Stomach (tissue), 8 donors: ENCODE measurements at regions not wholly inside any gene's neighbourhood (a gene's known extent, or its start where the extent isn't known, plus 50 kb on each side); places are given as distances from the start of the nearest gene placed in this dataset.
"Not testable (repeated sequence)": the region's sequence is repeated elsewhere in the genome, so short reads cannot be mapped to it uniquely, and the experiment has no call there.

Experiments
- DNase-seq, 2 donors: peaks; one replicate each; pipeline versions ENCODE4 v3.0.0 to v3.0.0-alpha.2; 2013 to 2019
- H3K27ac ChIP-seq, 5 donors: fragments of 200-600 bp in 4 of 5; sonication (generic) in 4 of 5; one replicate each; pipeline ENCODE4 v1.5.1; 2013 to 2019; ENCODE audit warnings: mild to moderate bottlenecking in 1 of 5, moderate library complexity in 1 of 5
- H3K27me3 ChIP-seq, 3 donors: fragments of 200-600 bp; sonication (generic); one replicate each; pipeline ENCODE4 v1.5.1; 2017 to 2019; ENCODE audit warnings: mixed run types in 1 of 3
- H3K36me3 ChIP-seq, 4 donors: fragments of 200-600 bp; sonication (generic); 1 replicate in 3 of 4; 2 replicates in 1 of 4; pipeline ENCODE4 v1.5.1; 2016 to 2019
- H3K4me1 ChIP-seq, 4 donors: fragments of 200-600 bp; sonication (generic); one replicate each; pipeline ENCODE4 v1.5.1; 2016 to 2019
- H3K4me3 ChIP-seq, 4 donors: fragments of 200-600 bp; sonication (generic) in 3 of 4; one replicate each; pipeline ENCODE4 v1.5.1; 2016 to 2019; ENCODE audit warnings: mild to moderate bottlenecking in 1 of 4
- H3K9me3 ChIP-seq, 4 donors: fragments of 200-600 bp; sonication (generic); one replicate each; pipeline ENCODE4 v1.5.1; 2016 to 2019
- EP300 ChIP-seq: sonication (generic); formaldehyde crosslinking; IDR thresholded peaks from one replicate; pipeline ENCODE4 v1.6.1; 2017; ENCODE audit warnings: antibody characterized with exemption
- POLR2A ChIP-seq, 4 donors: fragments of 450-650 bp; IDR thresholded peaks; one replicate each; pipeline ENCODE4 v1.6.1; 2016; ENCODE audit warnings: antibody characterized with exemption in 4 of 4, control low read depth in 2 of 4, mild to moderate bottlenecking in 1 of 4, moderate library complexity in 1 of 4
- POLR2AphosphoS5 ChIP-seq, 3 donors: sonication (generic); formaldehyde crosslinking; IDR thresholded peaks; one replicate each; pipeline ENCODE4 v1.6.1; 2016; ENCODE audit warnings: antibody characterized with exemption in 3 of 3
- WGBS, 5 donors: extraction: QIAGEN DNeasy Blood & Tissue Kit in 3 of 5; methylation state at CpG; one replicate each; pipeline versions ENCODE4 v1.1.5 to v1.1.7; 2013 to 2018; 5-methylcytosine and 5-hydroxymethylcytosine counted together
- intact Hi-C: fragments of 100-400 bp; cut with DNase I; formaldehyde crosslinking; loops from one replicate; pipeline ENCODE4 v1.15.1; 2023; ENCODE audit warnings: low total_unique reads
- TF ChIP-seq, protein P1 (sequence below), 7 experiments: fragments of 450-650 bp in 4 of 7; fragments of 200-600 bp in 3 of 7; sonication (generic) in 3 of 7; IDR thresholded peaks; one replicate each; pipeline ENCODE4 v1.5.1; 2016 to 2019; ENCODE audit warnings: antibody characterized with exemption in 7 of 7, control low read depth in 2 of 7, mild to moderate bottlenecking in 1 of 7
- donor health status: healthy with polysubstance abuse.
- donor health status: Bipolar disorder and iron deficiency.
- donor health status: healthy.

DNA sequence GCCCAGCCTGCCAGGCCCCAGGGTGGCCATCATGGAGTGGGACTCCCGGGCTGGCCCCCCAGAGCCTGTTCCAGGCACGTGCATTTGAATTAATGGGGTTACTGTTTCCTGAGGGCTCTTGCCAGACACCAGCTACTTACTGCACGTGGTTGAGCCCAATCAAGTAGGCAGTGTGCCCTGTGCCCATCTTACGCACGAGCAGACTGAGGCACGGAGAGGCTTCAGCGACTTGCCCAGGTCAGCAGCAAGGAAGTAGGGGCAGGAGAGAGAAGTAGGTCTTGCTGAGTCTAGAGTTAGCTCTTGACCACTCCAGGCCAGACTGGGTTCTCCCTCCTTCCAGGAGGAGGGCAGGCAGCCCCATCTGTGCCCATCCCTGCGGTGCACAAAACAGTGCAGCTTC is 67.7 kb downstream of the DIO3 start:
- peak overlapping the region in 1 of 4 donors; percentile 27 for H3K4me3 ChIP-seq
- no peak for DNase-seq
- intact Hi-C loops, result no loop called here
- TF ChIP-seq, protein P1, sequence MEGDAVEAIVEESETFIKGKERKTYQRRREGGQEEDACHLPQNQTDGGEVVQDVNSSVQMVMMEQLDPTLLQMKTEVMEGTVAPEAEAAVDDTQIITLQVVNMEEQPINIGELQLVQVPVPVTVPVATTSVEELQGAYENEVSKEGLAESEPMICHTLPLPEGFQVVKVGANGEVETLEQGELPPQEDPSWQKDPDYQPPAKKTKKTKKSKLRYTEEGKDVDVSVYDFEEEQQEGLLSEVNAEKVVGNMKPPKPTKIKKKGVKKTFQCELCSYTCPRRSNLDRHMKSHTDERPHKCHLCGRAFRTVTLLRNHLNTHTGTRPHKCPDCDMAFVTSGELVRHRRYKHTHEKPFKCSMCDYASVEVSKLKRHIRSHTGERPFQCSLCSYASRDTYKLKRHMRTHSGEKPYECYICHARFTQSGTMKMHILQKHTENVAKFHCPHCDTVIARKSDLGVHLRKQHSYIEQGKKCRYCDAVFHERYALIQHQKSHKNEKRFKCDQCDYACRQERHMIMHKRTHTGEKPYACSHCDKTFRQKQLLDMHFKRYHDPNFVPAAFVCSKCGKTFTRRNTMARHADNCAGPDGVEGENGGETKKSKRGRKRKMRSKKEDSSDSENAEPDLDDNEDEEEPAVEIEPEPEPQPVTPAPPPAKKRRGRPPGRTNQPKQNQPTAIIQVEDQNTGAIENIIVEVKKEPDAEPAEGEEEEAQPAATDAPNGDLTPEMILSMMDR (IDR thresholded peaks at IDR 0.05), result no peak
- TF ChIP-seq EP300, result no peak
- TF ChIP-seq POLR2A (IDR thresholded peaks at IDR 0.05), result no peak
- no peak for TF ChIP-seq POLR2AphosphoS5 (IDR thresholded peaks at IDR 0.05)
- 69 to 90% (median 82%) methylated on average over 6 to 8 of the region's 8 CpGs for WGBS, 5 donors
- H3K4me1 ChIP-seq, result peaks cover 0 to 14% (median 11%) of the 10 kb centered on the region in 4 donors
- H3K27me3 ChIP-seq, result no peaks in the 10 kb centered on the region
- H3K36me3 ChIP-seq, result no peaks in the 10 kb centered on the region
- H3K9me3 ChIP-seq, result no peaks in the 10 kb centered on the region
- peak overlapping the region in 1 of 5 donors; percentile 62 for H3K27ac ChIP-seq

DNA sequence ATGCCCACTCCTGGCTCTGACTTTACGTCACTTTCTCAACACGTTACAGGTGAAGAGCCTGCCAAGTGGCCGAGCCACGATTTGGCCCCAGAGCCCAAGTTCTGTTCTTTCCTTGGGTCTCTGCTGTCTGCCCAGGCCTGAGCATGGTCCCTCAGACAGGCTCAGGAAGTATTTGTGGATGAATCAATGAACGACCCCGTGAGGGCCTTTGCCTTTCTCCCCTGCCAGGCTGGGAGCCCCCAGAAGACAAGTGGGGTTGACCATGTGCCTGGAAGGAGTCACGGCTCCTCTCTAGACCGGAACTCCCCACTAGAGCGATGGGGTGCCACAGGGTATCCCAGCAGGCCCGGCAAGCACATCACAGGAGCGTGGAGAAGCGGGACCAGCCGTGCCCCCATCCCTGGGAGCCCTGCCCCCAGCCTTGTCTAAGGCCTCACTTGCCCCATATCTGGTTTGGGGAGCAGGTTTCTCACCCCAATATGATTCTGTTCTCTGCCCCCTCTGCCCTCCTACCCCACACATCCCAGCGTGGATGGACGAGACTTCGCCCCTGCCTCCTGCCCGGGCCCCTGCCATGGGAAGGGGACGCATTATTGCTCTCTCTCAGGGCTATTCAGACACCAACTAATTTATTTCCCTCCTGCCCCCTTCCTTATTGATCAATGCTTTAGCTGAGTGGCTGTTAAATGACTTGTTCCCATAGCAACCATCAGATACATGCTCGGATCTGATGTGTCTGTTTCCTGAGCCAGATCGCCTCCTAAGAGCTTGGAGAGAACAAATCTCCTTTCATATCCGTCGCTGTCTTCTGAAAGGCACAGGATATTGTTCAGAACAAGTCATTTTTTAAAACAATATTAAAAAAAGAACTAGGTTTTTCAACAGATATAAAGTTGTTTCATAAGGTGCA is 69.0 kb downstream of the DIO3 start:
- DNase-seq, result no peak
- H3K9me3 ChIP-seq, result no peaks in the 10 kb centered on the region
- H3K27ac ChIP-seq, result no peak overlapping the region
- intact Hi-C loops, result no loop called here
- peaks cover 0 to 14% (median 11%) of the 10 kb centered on the region in 4 donors for H3K4me1 ChIP-seq
- H3K36me3 ChIP-seq, result no peaks in the 10 kb centered on the region
- H3K27me3 ChIP-seq, result peaks cover 0 to 7% (median 5%) of the 10 kb centered on the region in 3 donors
- no peak overlapping the region for H3K4me3 ChIP-seq
- WGBS, 5 donors, result 79 to 88% (median 83%) methylated on average over 21 to 22 of the region's 22 CpGs
- TF ChIP-seq EP300 (no peak), POLR2AphosphoS5 (IDR thresholded peaks at IDR 0.05) (no peak)

DNA sequence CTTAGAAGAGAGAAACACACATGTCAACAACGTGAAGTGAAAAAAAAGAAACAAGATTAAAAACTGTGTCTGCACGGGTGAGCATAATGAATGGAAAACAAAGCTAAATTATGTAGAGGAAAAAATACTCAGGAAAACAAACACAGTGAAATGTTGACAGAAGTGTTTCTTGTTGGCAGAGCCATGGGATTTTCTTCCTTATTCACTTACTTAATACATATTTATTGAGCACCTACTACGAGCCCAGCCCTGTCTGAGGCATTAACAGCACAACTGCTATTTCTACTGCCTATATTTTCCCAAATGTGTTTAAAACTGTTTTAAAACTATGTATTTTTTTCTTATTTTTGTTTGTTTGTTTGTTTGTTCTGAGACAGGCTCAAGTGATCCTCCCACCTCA is 69.9 kb downstream of the DIO3 start:
- Histone ChIP-seq H3K27ac (no peak overlapping the region), H3K4me3 (no peak overlapping the region), H3K4me1 (peaks cover 0 to 14% (median 11%) of the 10 kb centered on the region in 4 donors), H3K9me3 (no peaks in the 10 kb centered on the region), H3K27me3 (peaks cover 0 to 14% (median 5%) of the 10 kb centered on the region in 3 donors), H3K36me3 (no peaks in the 10 kb centered on the region)
- TF ChIP-seq EP300 (no peak), POLR2A (IDR thresholded peaks at IDR 0.05) (no peak), POLR2AphosphoS5 (IDR thresholded peaks at IDR 0.05) (no peak)
- intact Hi-C loops, result no loop called here
- no peak for DNase-seq
- WGBS, 5 donors, result 45 to 68% (median 53%) methylated on average over 3 of the region's 3 CpGs

DNA sequence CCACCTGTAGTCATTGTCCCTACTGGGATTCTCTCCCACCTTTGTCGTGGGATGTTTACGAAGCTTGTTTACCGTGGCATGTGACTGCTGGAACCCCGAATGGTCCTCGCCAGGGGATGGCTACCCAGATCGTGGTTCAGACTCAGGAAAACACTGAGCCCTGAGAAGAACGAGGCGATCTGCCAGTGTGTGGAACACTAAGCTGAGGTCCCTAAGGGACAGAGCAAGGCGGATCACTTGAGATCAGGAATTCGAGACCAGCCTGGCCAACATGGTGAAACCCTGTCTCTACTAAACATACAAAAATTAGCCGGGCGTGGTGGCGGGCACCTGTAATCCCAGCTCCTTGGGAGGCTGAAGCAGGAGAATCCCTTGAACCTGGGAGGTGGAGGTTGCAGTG is 70.7 kb downstream of the DIO3 start:
- WGBS, 5 donors, result 84 to 88% (median 85%) methylated on average over 13 of the region's 13 CpGs

DNA sequence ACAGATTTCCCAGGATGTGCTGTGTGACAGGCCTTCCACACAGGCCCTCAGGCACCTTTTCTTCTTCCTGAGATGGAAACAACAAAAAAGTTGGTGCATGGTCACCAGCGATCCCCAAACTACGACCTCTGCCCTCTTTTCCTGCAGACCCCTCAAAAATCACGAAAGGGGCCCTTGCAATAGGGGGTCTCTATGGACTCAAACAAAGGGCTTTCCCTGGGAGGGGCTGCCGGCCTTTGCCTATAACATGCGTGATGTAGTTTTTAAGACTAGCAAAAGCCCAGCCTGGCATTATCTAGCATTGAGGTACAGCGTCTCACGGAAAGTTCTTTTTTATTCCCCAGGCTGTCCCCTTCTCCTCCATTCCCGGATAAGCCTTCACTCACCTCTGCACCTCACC is 71.2 kb downstream of the DIO3 start:
- no peak overlapping the region for H3K4me3 ChIP-seq
- H3K9me3 ChIP-seq, result no peaks in the 10 kb centered on the region
- 83 to 90% (median 84%) methylated on average over 8 of the region's 8 CpGs for WGBS, 5 donors
- TF ChIP-seq EP300, result no peak
- TF ChIP-seq POLR2A (IDR thresholded peaks at IDR 0.05), result no peak
- TF ChIP-seq POLR2AphosphoS5 (IDR thresholded peaks at IDR 0.05), result no peak
- TF ChIP-seq, protein P1 (IDR thresholded peaks at IDR 0.05), result no peak
- intact Hi-C loops, result no loop called here
- H3K27ac ChIP-seq, result no peak overlapping the region
- H3K27me3 ChIP-seq, result peaks cover 0 to 14% (median 5%) of the 10 kb centered on the region in 3 donors
- no peak for DNase-seq
- H3K4me1 ChIP-seq, result peaks cover 0 to 14% (median 11%) of the 10 kb centered on the region in 4 donors
- H3K36me3 ChIP-seq, result no peaks in the 10 kb centered on the region

More for the DNA sequence above, 70.7 kb downstream of the DIO3 start:
- peaks cover 0 to 14% (median 5%) of the 10 kb centered on the region in 3 donors for H3K27me3 ChIP-seq
- H3K4me1 ChIP-seq, result peaks cover 0 to 14% (median 11%) of the 10 kb centered on the region in 4 donors
- H3K36me3 ChIP-seq, DNase-seq, intact Hi-C loops, H3K4me3 ChIP-seq, H3K9me3 ChIP-seq, H3K27ac ChIP-seq: not testable (repeated sequence)
